SJCRH30 (cell line): ENCODE measurements at regions not wholly inside any gene's neighbourhood (a gene's known extent, or its start where the extent isn't known, plus 50 kb on each side); places are given as distances from the start of the nearest gene placed in this dataset.
"Not testable (repeated sequence)": the region's sequence is repeated elsewhere in the genome, so short reads cannot be mapped to it uniquely, and the experiment has no call there.

ENCODE experiments used
- DNase-seq, 2 experiments: peaks; one replicate each; pipeline ENCODE4 v3.0.0-alpha.2; 2015 to 2020
- H3K27ac ChIP-seq: fragments of 250-450 bp; sonication (Bioruptor Pico); 2 replicates; pipeline ENCODE4 v1.5.1; 2020; ENCODE audit warnings: mild to moderate bottlenecking, moderate library complexity
- H3K27me3 ChIP-seq: fragments of 250-450 bp; sonication (Bioruptor Pico); 2 replicates; pipeline ENCODE4 v1.5.1; 2020; ENCODE audit warnings: mild to moderate bottlenecking, moderate library complexity
- H3K36me3 ChIP-seq: fragments of 250-450 bp; sonication (Bioruptor Pico); 2 replicates; pipeline ENCODE4 v1.5.1; 2020; ENCODE audit warnings: mild to moderate bottlenecking, moderate library complexity
- H3K4me1 ChIP-seq: fragments of 250-450 bp; sonication (Bioruptor Pico); 2 replicates; pipeline ENCODE4 v1.5.1; 2020; ENCODE audit warnings: mild to moderate bottlenecking, moderate library complexity
- H3K4me3 ChIP-seq: fragments of 250-450 bp; sonication (Bioruptor Pico); 2 replicates; pipeline ENCODE4 v1.5.1; 2020; ENCODE audit warnings: mild to moderate bottlenecking, moderate library complexity
- H3K9me3 ChIP-seq: fragments of 250-450 bp; sonication (Bioruptor Pico); replicated peaks from 2 replicates; pipeline ENCODE4 v1.5.1; 2020; ENCODE audit warnings: mild to moderate bottlenecking, moderate library complexity

DNA sequence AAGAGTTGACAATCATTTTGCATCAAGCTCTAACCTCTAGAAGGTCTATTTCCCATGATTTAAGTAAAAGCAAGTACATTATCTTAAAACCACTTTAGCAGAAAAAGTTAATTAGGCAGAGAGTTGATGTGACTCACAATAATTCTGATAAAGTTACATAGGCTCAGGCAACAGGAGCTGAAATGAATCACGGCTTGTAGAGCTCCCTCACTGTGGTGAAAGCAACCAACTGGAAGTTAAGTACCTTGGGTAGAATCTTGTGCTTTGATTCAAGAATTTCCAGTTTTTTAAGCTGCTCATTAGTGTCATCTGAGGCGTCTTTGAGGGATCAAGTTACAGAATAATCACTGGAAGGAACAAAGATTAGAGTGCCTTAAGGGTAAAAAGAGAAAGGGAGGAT is 68.9 kb upstream of the NFE2L3 start:
- no peaks in the 10 kb centered on the region for H3K4me1 ChIP-seq
- no peak overlapping the region for H3K4me3 ChIP-seq
- no peak overlapping the region for H3K27ac ChIP-seq
- no peaks in the 10 kb centered on the region for H3K36me3 ChIP-seq
- DNase-seq, result no peak
- peaks cover 14% of the 10 kb centered on the region; the same call in 1 of the 2 replicates for H3K27me3 ChIP-seq
- no peaks in the 10 kb centered on the region for H3K9me3 ChIP-seq

DNA sequence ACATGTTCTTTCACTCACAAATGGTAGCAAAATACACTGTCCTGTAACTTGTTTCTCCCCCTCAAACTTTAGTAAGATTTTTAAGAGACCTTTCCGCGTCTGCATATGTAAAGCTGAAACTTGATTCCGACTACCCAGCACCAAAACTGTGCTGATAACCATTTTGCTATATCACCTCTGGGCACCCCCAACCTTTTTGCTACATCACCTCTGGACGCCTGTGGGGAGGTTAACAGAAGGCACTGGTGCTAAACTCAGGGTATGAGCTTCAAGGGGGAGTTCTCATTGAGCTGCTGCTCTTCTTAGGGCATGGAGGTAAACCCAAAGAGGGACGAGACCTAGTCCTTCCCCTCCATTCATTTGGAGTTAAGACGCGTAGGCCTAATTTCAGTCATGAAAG is 67.6 kb upstream of the NFE2L3 start:
- no peak overlapping the region for H3K27ac ChIP-seq
- no peaks in the 10 kb centered on the region for H3K4me1 ChIP-seq
- no peak overlapping the region for H3K4me3 ChIP-seq
- H3K36me3 ChIP-seq, result no peaks in the 10 kb centered on the region
- DNase-seq, result no peak
- H3K27me3 ChIP-seq, result peaks cover 11% of the 10 kb centered on the region; the same call in 1 of the 2 replicates
- H3K9me3 ChIP-seq, result no peaks in the 10 kb centered on the region

DNA sequence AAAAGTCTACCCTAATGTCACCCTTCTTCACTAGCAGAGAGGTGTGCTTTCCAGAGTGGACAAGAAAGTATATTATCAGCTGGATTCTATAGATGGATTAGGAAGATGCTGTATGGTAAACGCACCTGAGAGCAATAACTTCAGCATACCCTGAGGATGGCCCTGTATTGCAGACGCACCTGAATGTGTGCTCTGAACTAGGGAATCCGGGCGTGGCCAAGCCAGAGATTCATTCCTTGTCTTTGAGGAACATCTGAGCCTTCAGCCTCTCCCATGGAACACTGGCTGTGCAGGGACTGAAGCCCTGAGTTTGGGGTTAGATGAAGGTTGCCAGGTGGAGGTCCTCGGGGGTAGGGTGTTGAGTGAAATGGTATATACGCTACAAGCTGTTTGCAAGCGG is 66.2 kb upstream of the NFE2L3 start:
- Histone ChIP-seq H3K27me3 (peaks cover 7% of the 10 kb centered on the region; the same call in 1 of the 2 replicates), H3K36me3 (no peaks in the 10 kb centered on the region), H3K27ac (no peak overlapping the region), H3K9me3 (no peaks in the 10 kb centered on the region), H3K4me3 (no peak overlapping the region), H3K4me1 (no peaks in the 10 kb centered on the region)
- no peak for DNase-seq

- H3K4me1 ChIP-seq, result no peaks in the 10 kb centered on the region
- DNase-seq, result no peak
- H3K9me3 ChIP-seq, result no peaks in the 10 kb centered on the region
- H3K27ac ChIP-seq, result no peak overlapping the region
- H3K27me3 ChIP-seq, result peaks cover 7% of the 10 kb centered on the region; the same call in 1 of the 2 replicates
- H3K4me3 ChIP-seq, result no peak overlapping the region
- no peaks in the 10 kb centered on the region for H3K36me3 ChIP-seq
Observed at GRCh38 chr7:26087321-26088091, 64.5 kb upstream of the NFE2L3 start.

GRCh38 chr7:26089469-26089868 is 62.5 kb upstream of the NFE2L3 start:
- not testable (repeated sequence) for H3K4me1 ChIP-seq, DNase-seq, H3K4me3 ChIP-seq, H3K36me3 ChIP-seq, H3K27ac ChIP-seq, H3K9me3 ChIP-seq, H3K27me3 ChIP-seq

DNA sequence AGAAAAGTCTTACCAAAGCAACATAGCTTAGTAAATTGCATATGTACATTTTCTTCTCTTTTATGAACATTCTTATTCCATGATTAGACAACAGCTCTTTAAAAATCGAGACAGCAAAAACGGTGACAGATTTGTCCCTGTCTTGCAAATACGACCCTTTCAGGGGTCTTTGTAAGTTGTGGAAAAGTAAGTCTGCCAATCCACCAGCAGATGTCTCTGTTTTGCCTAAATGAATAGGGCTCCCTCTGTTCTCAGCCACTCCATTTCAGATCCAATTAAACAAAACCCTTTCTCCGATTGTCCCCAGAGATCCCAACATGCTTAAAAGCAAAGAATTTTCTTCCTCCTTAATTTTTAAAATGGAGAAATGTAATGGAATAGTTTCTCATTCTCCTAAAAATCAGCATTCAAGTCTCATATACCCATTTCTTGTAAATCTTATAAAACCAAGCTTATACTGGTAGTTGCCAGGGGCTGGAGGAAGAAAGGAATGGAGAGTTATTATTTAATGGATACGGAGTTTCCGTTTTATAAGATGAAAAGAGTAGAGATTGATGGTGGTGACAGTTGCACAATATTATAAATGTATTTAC is 61.0 kb upstream of the NFE2L3 start:
- no peaks in the 10 kb centered on the region for H3K9me3 ChIP-seq
- H3K36me3 ChIP-seq, result no peaks in the 10 kb centered on the region
- H3K27me3 ChIP-seq, result peaks cover 10% of the 10 kb centered on the region
- H3K4me3 ChIP-seq, result no peak overlapping the region
- no peaks in the 10 kb centered on the region for H3K4me1 ChIP-seq
- peak; percentile 19 to 71 for DNase-seq
- H3K27ac ChIP-seq, result no peak overlapping the region

DNA sequence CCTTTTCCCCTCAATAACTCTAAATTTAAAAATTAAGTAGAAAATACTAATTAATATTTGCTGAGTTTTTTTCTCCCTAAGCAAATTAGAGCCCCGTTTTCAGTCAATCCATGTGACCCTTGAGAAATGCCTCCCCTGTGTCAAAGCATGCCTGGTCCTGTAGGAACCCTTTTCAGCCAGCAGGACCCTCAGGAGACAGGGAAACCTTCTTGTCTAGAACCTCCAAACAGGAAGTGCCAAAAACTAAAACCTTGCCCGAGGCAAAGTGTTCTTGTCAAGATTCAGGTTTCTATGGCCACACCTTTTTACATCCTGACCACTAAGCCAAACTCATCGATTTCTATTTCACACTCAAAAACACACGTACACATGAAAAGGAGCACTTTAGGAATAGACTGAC is 60.1 kb upstream of the NFE2L3 start:
- H3K27ac ChIP-seq, result no peak overlapping the region
- H3K36me3 ChIP-seq, result no peaks in the 10 kb centered on the region
- H3K4me3 ChIP-seq, result no peak overlapping the region
- DNase-seq, result peak; percentile 13 to 22
- peaks cover 6% of the 10 kb centered on the region for H3K27me3 ChIP-seq
- no peaks in the 10 kb centered on the region for H3K9me3 ChIP-seq
- H3K4me1 ChIP-seq, result no peaks in the 10 kb centered on the region

GRCh38 chr7:26093023-26093422 is 59.0 kb upstream of the NFE2L3 start:
- Histone ChIP-seq H3K4me1 (no peaks in the 10 kb centered on the region), H3K4me3 (no peak overlapping the region), H3K27me3 (peaks cover 3% of the 10 kb centered on the region; the same call in 1 of the 2 replicates), H3K27ac (no peak overlapping the region), H3K9me3 (no peaks in the 10 kb centered on the region), H3K36me3 (no peaks in the 10 kb centered on the region)
- DNase-seq, result no peak

DNA sequence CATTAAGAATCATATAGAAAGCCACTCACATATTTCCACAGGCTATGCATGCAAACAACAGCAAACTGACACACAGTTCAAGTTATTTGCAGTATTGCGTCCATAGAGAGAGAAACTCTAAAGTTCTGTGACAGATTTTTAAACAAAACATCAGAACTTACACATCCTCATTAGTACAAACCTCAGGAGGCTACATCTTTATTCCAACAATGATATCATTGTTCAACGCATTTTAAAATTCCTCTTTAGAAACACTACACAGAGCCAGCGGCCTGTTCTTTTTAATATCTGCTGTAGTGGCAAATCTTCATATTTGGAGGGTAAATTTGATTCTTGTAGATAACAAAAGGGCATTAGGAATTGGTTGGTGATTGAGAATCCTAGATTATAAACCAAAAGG is 55.9 kb upstream of the NFE2L3 start:
- Histone ChIP-seq H3K9me3 (no peaks in the 10 kb centered on the region), H3K4me1 (no peaks in the 10 kb centered on the region), H3K4me3 (no peak overlapping the region), H3K27ac (no peak overlapping the region), H3K27me3 (peaks cover 3% of the 10 kb centered on the region; the same call in 1 of the 2 replicates), H3K36me3 (no peaks in the 10 kb centered on the region)
- no peak for DNase-seq

DNA sequence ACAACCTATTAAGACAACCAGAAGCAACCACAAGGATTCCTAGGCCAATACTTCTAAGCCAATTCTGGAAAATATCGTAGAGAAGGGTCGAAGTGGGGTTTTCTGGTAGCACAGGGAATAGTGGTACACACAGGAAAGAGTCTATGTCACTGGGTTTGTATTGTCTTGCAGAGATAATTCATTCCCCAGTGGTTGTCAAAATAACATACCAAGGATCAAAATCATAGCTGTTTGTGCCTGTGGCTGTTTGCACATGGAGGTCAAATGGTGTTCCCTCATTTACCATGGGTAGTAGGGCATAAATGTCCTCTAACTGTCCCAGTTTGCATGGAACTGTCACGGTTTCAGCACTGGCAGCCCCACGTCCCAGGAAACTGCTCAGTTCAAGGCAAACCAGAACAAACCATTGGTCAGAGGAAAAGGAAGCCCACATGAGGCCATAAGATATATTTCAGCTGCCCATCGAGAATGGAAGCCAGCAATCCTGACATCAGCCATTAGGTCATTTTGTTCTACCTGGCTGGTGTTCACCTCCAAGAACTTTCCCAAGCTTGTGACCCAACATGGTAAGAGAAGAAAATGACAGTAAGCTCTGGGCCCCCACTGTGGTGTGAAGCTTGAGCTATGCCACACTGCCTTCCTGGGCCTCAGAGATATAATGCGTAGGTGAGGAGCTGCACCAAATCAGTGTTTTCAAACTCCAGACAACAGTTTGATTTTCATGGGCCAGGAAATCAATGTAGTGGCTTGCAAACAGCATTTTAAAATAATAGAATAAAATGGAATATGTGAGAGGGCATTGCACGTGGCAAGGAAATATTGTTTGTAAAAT is 53.9 kb upstream of the NFE2L3 start:
- DNase-seq, result no peak
- Histone ChIP-seq H3K4me1 (no peaks in the 10 kb centered on the region), H3K9me3 (no peaks in the 10 kb centered on the region), H3K36me3 (no peaks in the 10 kb centered on the region), H3K4me3 (no peak overlapping the region), H3K27me3 (peaks cover 4% of the 10 kb centered on the region; the same call in 1 of the 2 replicates), H3K27ac (no peak overlapping the region)

- no peak overlapping the region for H3K27ac ChIP-seq
- 0 out of 2 replicates have a peak, but pooled peaks cover 4% of the 10 kb centered on the region for H3K9me3 ChIP-seq
- peaks cover 14% of the 10 kb centered on the region for H3K27me3 ChIP-seq
- H3K4me3 ChIP-seq, result no peak overlapping the region
- H3K36me3 ChIP-seq, result no peaks in the 10 kb centered on the region
- no peaks in the 10 kb centered on the region for H3K4me1 ChIP-seq
- no peak for DNase-seq
Observed at GRCh38 chr7:26099236-26099635, 52.8 kb upstream of the NFE2L3 start.

- Histone ChIP-seq H3K4me1 (no peaks in the 10 kb centered on the region), H3K27ac (no peak overlapping the region), H3K9me3 (0 out of 2 replicates have a peak, but pooled peaks cover 4% of the 10 kb centered on the region), H3K36me3 (no peaks in the 10 kb centered on the region), H3K27me3 (peaks cover 17% of the 10 kb centered on the region), H3K4me3 (no peak overlapping the region)
- no peak for DNase-seq
Observed at GRCh38 chr7:26100406-26101339, 51.3 kb upstream of the NFE2L3 start.

GRCh38 chr7:26101361-26102151 is 50.4 kb upstream of the NFE2L3 start:
- H3K27ac ChIP-seq, result no peak overlapping the region
- H3K9me3 ChIP-seq, result 0 out of 2 replicates have a peak, but pooled peaks cover 4% of the 10 kb centered on the region
- no peak for DNase-seq

More at GRCh38 chr7:26101361-26102151, 50.4 kb upstream of the NFE2L3 start:
- Histone ChIP-seq H3K4me3 (no peak overlapping the region), H3K4me1 (no peaks in the 10 kb centered on the region), H3K36me3 (no peaks in the 10 kb centered on the region), H3K27me3 (peaks cover 17% of the 10 kb centered on the region)
